Embryonic facial prominence (tissue), 1 donor: ENCODE measurements at regions not wholly inside any gene's neighbourhood (a gene's known extent, or its start where the extent isn't known, plus 50 kb on each side); places are given as distances from the start of the nearest gene placed in this dataset.
A peak's percentile ranks its signal among the peaks of the same experiment; 100 is the strongest.

ENCODE experiments used
- DNase-seq: peaks from one replicate; pipeline ENCODE4 v3.0.0-alpha.2; 2016; ENCODE audit errors: extremely low spot score

DNA sequence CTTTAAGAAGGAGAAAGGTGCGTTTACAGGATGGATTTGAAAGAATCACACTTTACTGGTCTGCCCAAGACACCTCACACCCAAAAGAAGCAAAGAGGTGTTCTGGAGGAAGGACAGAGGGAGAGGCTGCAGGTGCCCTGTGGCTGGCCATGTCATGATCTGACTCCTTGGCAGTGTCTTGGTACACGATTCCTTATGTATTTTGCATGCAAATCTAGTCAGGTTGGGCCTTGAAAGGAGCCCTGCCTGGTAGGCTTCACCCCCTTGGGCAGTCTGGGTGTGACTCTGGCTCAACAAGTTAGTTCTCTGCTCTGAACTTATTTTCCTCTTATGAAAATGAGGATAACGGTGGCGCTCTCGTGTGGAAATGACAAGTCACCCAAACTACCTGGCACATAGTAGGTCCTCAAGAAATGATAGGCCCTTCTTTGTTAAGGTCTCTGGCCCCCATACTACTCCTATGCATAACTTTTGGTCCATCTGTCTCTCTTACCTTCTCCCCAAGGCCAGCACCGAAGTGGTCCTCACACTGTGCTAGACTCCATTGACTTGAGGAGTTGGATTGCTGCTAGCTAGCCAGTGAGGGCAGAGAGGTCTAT is 212.5 kb downstream of the SEMA6A start:
- no peak for DNase-seq

DNA sequence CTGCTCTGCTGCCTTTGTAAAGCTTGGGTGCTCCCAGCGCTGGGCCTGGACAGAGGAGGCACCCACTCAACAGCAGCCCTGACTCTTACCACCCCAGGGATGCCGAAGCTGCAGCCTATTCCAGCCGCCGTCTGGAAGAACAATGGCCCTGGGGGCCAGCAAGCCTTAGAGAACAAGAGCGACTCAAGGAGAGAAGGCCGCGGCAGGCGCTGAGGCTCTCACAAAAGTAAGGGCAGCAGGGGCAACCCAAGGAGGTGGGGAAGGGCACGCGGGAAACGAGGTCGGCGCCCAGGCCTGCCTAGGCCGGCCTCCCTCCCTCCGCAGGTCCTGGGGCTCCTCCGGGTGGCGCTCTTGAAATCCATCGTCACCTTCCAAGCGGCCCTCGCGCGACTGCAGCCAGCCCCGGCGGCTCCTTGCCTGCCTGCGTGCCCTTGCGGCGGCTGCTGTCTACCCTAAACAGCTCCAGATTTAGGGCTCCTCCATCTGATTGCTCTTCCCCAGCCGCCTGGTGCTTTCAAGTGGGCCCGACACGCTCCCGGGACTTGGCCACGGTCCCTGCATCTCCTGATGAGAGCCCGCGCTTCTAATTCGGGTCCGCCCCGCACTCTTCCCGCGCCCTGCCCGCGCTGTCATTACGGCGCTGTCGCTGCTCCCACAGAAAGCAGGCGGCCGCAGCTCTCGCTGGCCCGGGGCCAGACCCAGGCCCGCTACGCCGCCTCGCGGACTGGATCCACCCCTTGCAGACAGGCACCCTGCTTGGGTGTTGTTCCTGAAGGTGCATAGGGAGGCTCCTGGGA is 213.3 kb downstream of the SEMA6A start:
- DNase-seq = peak; percentile 11

DNA sequence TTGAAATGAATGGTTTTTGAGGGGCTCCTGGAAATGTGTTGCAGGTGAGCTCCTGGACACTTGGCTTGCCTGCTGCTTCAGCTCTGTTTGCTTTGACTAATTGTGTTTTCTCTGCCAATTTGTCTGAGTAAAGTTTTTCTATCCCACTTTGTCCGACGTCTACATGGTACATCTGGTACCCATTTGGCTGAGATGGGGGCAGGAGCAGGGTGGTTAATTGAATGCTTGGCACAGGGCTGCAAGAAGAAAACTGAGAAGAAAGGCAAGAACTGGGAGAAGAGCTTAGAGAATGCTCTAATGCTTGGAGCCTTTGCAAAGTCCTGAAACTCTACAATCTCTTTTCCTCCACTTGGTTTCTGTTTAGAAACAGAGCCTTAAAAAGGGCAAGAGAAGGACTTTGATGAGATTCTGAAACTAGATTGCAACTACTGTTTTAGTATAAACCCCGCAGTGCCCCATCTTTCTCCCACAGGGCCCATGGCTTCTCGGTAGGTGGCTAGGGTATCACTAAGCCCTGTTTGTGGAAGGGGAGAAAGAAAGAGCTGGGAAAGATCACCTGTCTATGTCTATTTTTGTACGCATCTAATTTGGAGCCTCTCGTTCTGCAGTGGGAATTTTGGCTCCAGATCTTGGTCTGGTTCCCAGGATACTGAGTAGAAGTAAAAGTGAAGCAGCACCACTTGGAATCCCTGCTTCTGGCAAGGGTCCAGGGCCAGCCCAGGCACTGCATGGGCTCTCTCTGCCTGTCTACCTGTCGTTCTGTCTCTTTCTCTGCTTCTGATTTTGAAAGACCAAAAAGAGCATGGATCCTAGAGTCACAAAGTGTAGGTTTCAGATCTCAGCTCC is 214.4 kb downstream of the SEMA6A start:
- peak; percentile 23 for DNase-seq

DNA sequence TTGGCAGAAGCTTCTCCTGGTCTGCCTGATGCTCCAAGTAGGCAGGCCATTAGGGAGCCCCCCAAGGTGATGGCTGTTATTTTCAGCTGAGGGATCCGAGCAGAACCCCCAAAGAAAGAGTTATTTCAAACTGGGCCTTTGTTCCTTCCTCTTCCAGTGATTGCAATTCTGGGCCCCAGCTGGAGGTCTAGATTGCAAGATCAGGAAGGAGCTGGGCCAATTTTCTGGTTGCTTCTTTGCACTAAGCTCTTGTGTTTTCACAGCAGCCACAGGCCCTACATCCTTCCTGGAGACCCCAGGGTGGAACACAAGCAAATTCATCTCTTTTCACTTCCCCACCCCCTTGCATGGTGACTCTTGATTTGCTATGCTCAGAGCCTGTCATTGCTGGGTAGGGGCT is 215.0 kb downstream of the SEMA6A start:
- no peak for DNase-seq

GRCh38 chr5:116358911-116359418 is 215.7 kb downstream of the SEMA6A start:
- no peak for DNase-seq

DNA sequence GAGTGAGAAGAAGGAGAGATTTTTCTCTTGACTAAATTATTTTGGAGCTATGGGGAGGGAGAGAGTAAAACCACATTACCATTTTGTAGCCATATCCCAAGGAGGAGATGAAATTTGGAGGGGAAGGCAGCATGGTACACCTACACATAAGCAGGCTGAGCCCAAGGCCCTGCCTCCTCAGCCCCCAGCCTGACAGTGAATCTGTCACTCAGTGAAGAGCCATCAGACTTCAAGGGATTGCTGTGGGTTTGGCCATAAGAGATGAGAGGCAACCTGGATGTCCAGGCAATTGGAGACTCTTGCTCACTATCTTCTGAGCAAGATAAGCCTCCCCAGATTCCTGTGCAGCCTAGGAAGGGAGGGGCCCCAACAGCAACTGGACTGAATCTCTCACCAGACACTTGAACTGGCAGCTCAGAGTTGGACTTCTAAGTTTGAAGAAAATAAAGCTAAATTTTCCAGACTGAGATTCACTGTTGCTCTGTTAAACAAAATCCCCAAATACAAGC is 216.6 kb downstream of the SEMA6A start:
- DNase-seq = no peak

- no peak for DNase-seq
Observed at GRCh38 chr5:116355819-116356601, 218.6 kb downstream of the SEMA6A start.

DNA sequence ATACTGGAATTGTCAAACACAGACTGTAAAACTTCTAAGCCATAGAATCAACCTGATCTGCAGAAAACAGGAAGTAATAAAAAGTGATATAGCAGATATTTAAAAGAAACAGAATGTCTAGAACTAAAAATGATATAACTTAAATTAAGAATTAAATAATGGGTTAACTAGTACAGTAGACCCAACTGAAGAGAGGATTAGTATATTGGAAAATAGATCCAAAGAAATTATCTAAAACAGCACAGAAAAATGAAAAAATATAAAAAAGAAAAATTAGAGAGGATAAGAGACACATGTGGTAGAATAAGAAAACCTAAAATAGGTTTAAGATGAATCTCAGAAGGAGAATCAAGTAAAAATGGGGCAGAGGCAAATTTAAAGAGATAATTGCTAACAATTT is 219.9 kb downstream of the SEMA6A start:
- DNase-seq = no peak

DNA sequence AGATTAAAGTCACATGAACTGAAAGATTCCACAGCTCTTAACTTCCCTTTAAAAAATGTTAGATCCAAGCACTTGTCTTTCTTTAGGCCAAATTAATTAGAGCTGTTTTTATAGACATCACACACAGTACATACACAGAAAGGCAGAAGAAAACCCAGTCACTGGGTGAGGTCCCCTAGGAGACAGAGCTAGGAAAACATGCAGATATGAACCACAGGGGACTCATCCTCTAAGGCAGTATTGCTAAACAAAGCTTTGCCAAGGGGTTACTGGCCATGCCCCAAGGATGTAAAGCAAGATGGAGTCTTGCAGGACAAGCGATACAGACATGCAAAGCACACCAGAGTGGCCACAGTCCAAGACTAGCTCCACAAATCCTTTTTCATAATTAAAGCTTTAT is 227.0 kb downstream of the SEMA6A start:
- no peak for DNase-seq

DNA sequence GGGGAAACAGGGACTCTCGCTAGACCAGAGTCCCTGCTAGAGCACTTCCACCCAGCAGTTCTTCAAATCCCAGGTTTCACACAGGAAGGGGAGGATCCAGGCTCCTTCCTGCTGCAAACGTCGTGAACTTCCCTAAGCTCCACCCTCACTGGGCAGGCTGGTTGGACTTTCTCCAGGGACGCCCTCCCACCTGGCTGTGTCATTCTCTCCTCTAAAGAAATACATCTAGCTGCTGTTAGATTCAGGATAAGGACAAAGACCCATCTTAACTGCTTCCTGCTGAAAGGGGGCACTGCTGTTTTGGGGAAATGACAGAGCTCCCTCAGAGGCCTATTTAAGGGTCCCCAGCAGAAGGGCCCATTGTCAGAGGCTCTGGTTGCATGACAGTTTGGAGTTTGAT is 230.7 kb downstream of the SEMA6A start:
- DNase-seq = no peak
